ENCODE measurements at regions not wholly inside any gene's neighbourhood (a gene's known extent, or its start where the extent isn't known, plus 50 kb on each side); places are given as distances from the start of the nearest gene placed in this dataset.
A peak's percentile ranks its signal among the peaks of the same experiment; 100 is the strongest.

DNA sequence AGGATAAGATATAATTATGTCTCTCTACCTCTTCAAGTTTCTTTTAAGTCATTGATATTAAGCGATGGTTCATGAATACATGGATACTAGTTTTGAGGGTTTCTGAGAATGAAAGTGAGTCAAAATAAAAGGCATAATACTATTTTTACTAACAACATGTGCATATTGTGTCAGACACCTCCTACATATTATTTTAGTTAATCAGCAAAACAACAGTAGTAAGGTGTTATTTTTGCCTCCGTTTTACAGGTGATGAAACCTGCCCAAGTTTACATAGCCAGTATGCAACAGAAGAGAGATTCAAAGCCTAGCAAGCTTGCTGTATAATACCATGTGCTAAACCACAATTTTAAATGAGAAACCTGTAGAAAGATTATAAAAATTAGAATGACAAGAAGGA, 544.1 kb downstream of the EPHA5 start:
- H3K4me1 ChIP-seq (ENCODE audit: control insufficient read depth, insufficient read depth, low read length, unreplicated experiment) = no peaks in the 10 kb centered on the region
- no peak overlapping the region for H3K27ac ChIP-seq (ENCODE audit: low read depth, low read length)
- no peaks in the 10 kb centered on the region for H3K79me2 ChIP-seq (ENCODE audit: control insufficient read depth, insufficient read depth, low read length, unreplicated experiment)
- H2AFZ ChIP-seq (ENCODE audit: low read length, unreplicated experiment) = peak overlapping the region; percentile 15
- H3K36me3 ChIP-seq (ENCODE audit: insufficient read depth, low read length) = no peaks in the 10 kb centered on the region
- no peaks in the 10 kb centered on the region for H3K27me3 ChIP-seq (ENCODE audit: insufficient read depth, low read length)
- peak overlapping the region; percentile 19; the same call in 1 of the 2 replicates for H3K4me3 ChIP-seq (ENCODE audit: low read depth, low read length)

DNA sequence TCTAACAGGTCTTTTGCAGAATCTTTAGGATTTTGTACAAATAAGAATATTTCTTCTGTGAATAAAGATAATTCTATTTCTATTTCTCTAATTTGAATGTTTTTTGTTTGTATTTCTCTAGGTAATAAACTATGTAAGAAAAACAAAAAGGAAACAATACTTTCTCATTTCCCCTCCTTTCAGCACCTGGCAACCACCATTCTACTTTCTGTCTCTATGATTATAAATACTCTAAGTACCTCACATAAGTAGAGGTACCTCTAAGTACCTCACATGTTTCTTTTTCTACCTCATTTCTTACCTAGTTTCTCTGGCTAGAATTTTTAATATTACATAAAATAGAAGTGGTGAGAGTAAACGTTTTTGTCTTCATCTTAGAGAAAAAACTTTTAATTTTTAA, 550.0 kb downstream of the EPHA5 start:
- no peaks in the 10 kb centered on the region for H3K79me2 ChIP-seq (ENCODE audit: control insufficient read depth, insufficient read depth, low read length, unreplicated experiment)
- H3K36me3 ChIP-seq (ENCODE audit: insufficient read depth, low read length) = no peaks in the 10 kb centered on the region
- no peaks in the 10 kb centered on the region for H3K4me1 ChIP-seq (ENCODE audit: control insufficient read depth, insufficient read depth, low read length, unreplicated experiment)
- no peak overlapping the region for H2AFZ ChIP-seq (ENCODE audit: low read length, unreplicated experiment)
- no peaks in the 10 kb centered on the region for H3K27me3 ChIP-seq (ENCODE audit: insufficient read depth, low read length)
- no peak overlapping the region for H3K27ac ChIP-seq (ENCODE audit: low read depth, low read length)
- H3K4me3 ChIP-seq (ENCODE audit: low read depth, low read length) = no peak overlapping the region

DNA sequence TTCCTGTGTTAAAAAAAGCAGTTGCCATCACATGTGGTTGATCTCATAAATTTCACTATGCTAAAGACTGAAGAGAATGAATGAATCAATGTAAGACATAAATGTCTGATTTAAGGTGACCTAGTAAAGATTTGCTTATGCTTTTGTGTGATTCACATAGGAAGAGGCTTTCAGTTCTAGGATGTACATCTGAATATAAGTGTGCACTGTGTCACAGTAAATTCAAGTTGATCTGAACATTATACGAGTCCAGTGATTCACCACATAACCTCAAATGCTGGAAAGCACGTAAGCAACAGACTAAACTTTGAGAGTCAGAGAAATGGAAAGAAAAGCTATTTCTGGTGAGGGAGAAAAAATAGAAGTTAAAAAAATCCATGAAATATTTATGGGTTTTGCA, 567.9 kb downstream of the EPHA5 start:
- Histone ChIP-seq H3K27ac (ENCODE audit: low read depth, low read length) (no peak overlapping the region), H3K27me3 (ENCODE audit: insufficient read depth, low read length) (no peaks in the 10 kb centered on the region), H2AFZ (ENCODE audit: low read length, unreplicated experiment) (no peak overlapping the region), H3K4me1 (ENCODE audit: control insufficient read depth, insufficient read depth, low read length, unreplicated experiment) (no peaks in the 10 kb centered on the region), H3K4me3 (ENCODE audit: low read depth, low read length) (no peak overlapping the region), H3K36me3 (ENCODE audit: insufficient read depth, low read length) (no peaks in the 10 kb centered on the region), H3K79me2 (ENCODE audit: control insufficient read depth, insufficient read depth, low read length, unreplicated experiment) (no peaks in the 10 kb centered on the region)

DNA sequence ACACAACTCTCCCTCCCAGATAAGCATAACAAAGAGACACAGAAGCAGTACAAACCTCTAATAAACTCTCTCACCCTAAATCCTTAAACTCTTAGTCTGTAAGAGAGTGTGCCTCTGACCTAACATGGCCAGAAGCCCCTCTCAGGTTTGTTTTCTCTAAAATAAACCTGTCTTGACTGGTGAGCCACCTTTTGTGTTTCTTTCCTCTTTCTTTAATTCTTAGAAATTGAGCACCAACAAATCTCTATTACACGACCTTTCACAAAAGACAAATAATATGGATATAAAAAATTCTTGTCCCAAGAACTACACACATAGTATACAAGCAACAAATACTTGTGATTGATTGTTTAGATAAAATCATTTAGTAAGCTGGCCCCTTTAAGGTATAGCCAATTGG, 573.7 kb downstream of the EPHA5 start:
- Histone ChIP-seq H2AFZ (ENCODE audit: low read length, unreplicated experiment) (no peak overlapping the region), H3K27me3 (ENCODE audit: insufficient read depth, low read length) (peaks cover 5% of the 10 kb centered on the region; the same call in 1 of the 2 replicates), H3K79me2 (ENCODE audit: control insufficient read depth, insufficient read depth, low read length, unreplicated experiment) (no peaks in the 10 kb centered on the region), H3K4me3 (ENCODE audit: low read depth, low read length) (no peak overlapping the region), H3K36me3 (ENCODE audit: insufficient read depth, low read length) (no peaks in the 10 kb centered on the region), H3K4me1 (ENCODE audit: control insufficient read depth, insufficient read depth, low read length, unreplicated experiment) (no peaks in the 10 kb centered on the region), H3K27ac (ENCODE audit: low read depth, low read length) (no peak overlapping the region)

DNA sequence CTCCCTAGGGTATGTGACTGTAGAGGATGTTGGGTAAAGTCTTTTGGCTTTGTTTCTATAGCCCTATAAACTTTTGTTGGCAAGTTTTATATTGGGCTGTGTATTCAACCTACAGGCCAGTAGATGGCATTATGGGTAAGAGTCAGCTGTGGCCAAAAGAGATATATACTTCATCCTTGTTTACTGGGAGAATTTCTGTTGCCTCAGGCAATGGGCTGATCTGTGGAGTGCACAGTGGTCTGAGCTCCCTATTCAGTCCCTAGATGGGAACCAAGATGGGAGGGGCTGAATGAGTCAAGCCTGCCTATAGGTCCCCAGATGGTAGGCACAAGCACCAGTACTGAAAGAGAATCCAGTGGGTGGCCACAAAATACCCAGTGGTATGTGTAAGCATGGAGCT, 580.6 kb downstream of the EPHA5 start:
- Histone ChIP-seq H3K79me2 (ENCODE audit: control insufficient read depth, insufficient read depth, low read length, unreplicated experiment) (no peaks in the 10 kb centered on the region), H2AFZ (ENCODE audit: low read length, unreplicated experiment) (no peak overlapping the region), H3K4me1 (ENCODE audit: control insufficient read depth, insufficient read depth, low read length, unreplicated experiment) (no peaks in the 10 kb centered on the region), H3K27ac (ENCODE audit: low read depth, low read length) (no peak overlapping the region), H3K27me3 (ENCODE audit: insufficient read depth, low read length) (peaks cover 3% of the 10 kb centered on the region; the same call in 1 of the 2 replicates), H3K36me3 (ENCODE audit: insufficient read depth, low read length) (no peaks in the 10 kb centered on the region), H3K4me3 (ENCODE audit: low read depth, low read length) (no peak overlapping the region)

DNA sequence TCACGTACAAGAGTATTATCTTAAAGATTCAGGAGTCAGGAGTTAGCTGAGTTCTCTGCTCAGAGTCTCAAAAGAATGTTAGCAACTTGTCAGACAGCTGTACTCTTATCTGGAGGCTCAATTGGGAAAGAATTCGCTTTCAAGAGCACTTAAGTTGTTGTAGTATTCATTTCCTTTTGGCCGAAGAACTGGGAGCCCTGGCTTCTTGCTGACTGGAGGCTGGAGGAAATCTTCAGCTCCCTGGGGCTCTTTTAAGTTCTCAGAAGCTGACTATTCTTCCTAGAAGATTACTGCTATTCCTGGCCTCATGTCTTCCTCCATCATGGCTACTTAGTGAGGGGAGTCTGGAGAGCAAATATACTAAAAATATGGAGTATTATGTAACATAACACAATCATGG, 587.2 kb downstream of the EPHA5 start:
- no peak overlapping the region for H2AFZ ChIP-seq (ENCODE audit: low read length, unreplicated experiment)
- no peaks in the 10 kb centered on the region for H3K4me1 ChIP-seq (ENCODE audit: control insufficient read depth, insufficient read depth, low read length, unreplicated experiment)
- no peaks in the 10 kb centered on the region for H3K27me3 ChIP-seq (ENCODE audit: insufficient read depth, low read length)
- no peak overlapping the region for H3K27ac ChIP-seq (ENCODE audit: low read depth, low read length)
- H3K36me3 ChIP-seq (ENCODE audit: insufficient read depth, low read length) = no peaks in the 10 kb centered on the region
- no peak overlapping the region for H3K4me3 ChIP-seq (ENCODE audit: low read depth, low read length)
- H3K79me2 ChIP-seq (ENCODE audit: control insufficient read depth, insufficient read depth, low read length, unreplicated experiment) = no peaks in the 10 kb centered on the region

DNA sequence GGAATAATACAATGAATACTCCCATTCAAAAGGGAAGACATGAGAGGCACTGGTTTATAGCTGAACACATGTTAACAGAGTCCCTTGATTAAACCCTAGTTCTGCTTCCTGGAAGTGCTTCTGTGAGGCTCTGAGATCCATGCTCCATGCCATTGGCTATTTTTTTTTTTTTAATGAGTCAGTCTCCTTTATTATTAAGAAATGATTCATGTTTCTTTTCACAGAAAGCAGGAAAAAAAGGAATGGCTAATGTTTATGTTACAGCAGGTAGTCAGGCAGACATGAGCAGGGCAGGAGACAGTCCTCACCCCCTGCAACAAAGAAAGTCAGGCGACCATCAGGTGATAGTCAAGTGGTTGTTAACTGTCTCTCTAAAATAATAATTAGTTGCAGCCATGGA, 598.7 kb downstream of the EPHA5 start:
- no peak overlapping the region for H3K27ac ChIP-seq (ENCODE audit: low read depth, low read length)
- H3K79me2 ChIP-seq (ENCODE audit: control insufficient read depth, insufficient read depth, low read length, unreplicated experiment) = no peaks in the 10 kb centered on the region
- H3K4me1 ChIP-seq (ENCODE audit: control insufficient read depth, insufficient read depth, low read length, unreplicated experiment) = no peaks in the 10 kb centered on the region
- no peak overlapping the region for H3K4me3 ChIP-seq (ENCODE audit: low read depth, low read length)
- no peaks in the 10 kb centered on the region for H3K27me3 ChIP-seq (ENCODE audit: insufficient read depth, low read length)
- no peaks in the 10 kb centered on the region for H3K36me3 ChIP-seq (ENCODE audit: insufficient read depth, low read length)
- H2AFZ ChIP-seq (ENCODE audit: low read length, unreplicated experiment) = no peak overlapping the region

DNA sequence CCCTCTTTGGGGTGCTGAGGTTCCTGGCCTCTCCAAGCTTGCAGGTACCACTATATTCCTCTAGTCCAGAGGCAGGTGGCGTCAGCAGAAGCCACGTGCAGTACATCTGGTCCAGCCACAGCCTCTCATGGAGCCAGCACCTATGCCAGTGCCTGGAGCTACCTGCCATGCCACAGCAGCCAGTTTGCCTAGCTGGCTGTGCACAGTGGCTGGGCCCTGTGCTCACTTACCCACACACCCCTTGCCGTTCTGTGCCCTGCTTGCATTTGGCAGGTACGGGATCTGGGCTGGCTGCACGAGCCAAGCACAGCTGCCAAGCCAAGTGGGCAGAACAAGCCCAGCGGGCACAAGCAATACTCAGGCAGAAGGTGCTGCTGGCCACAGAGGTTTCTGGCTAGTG, 601.1 kb downstream of the EPHA5 start:
- Histone ChIP-seq H2AFZ (ENCODE audit: low read length, unreplicated experiment) (no peak overlapping the region), H3K36me3 (ENCODE audit: insufficient read depth, low read length) (no peaks in the 10 kb centered on the region), H3K27ac (ENCODE audit: low read depth, low read length) (no peak overlapping the region), H3K79me2 (ENCODE audit: control insufficient read depth, insufficient read depth, low read length, unreplicated experiment) (no peaks in the 10 kb centered on the region), H3K4me3 (ENCODE audit: low read depth, low read length) (no peak overlapping the region), H3K27me3 (ENCODE audit: insufficient read depth, low read length) (no peaks in the 10 kb centered on the region), H3K4me1 (ENCODE audit: control insufficient read depth, insufficient read depth, low read length, unreplicated experiment) (no peaks in the 10 kb centered on the region)

DNA sequence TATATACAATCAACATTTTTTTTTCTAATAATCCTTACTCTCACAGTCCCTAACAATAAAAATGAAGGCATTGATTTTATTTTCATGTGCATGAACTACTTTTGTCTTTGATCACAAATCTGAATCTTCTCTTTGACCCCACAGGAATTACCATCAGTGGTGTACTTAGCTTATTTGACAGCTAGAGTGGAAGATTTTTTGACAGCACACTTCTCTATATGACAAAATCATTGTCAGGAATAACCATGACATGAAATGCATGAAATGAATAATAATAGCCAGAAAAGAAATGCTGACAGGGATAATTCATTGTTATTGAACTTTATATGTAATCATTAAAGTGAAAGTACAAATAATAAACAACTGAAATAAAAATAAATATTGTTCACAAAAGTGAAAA, 604.2 kb downstream of the EPHA5 start:
- H3K79me2 ChIP-seq (ENCODE audit: control insufficient read depth, insufficient read depth, low read length, unreplicated experiment) = no peaks in the 10 kb centered on the region
- no peak overlapping the region for H3K4me3 ChIP-seq (ENCODE audit: low read depth, low read length)
- no peak overlapping the region for H3K27ac ChIP-seq (ENCODE audit: low read depth, low read length)
- H3K27me3 ChIP-seq (ENCODE audit: insufficient read depth, low read length) = no peaks in the 10 kb centered on the region
- no peak overlapping the region for H2AFZ ChIP-seq (ENCODE audit: low read length, unreplicated experiment)
- H3K4me1 ChIP-seq (ENCODE audit: control insufficient read depth, insufficient read depth, low read length, unreplicated experiment) = no peaks in the 10 kb centered on the region
- H3K36me3 ChIP-seq (ENCODE audit: insufficient read depth, low read length) = no peaks in the 10 kb centered on the region

DNA sequence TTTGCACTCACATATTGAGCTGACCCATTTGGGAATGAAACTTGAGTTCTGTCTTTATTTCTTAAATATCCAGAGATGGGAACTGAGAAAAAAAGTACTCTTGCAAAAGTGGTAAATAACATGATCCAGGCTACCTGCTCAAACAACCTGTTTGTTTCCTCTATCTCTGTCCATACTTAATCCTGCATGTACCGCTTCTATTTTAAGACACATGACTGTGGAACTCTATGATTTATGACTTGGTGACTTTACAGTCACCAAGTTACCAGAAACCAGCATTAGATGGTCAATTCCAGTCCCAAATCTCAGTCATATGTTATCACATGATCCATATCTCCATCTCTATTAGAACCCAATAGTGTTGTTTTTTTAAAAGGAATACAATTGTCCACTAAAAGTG, 606.7 kb downstream of the EPHA5 start:
- Histone ChIP-seq H3K4me3 (ENCODE audit: low read depth, low read length) (no peak overlapping the region), H3K27me3 (ENCODE audit: insufficient read depth, low read length) (peaks cover 9% of the 10 kb centered on the region; the same call in 1 of the 2 replicates), H3K36me3 (ENCODE audit: insufficient read depth, low read length) (no peaks in the 10 kb centered on the region), H3K27ac (ENCODE audit: low read depth, low read length) (no peak overlapping the region), H3K4me1 (ENCODE audit: control insufficient read depth, insufficient read depth, low read length, unreplicated experiment) (no peaks in the 10 kb centered on the region), H2AFZ (ENCODE audit: low read length, unreplicated experiment) (no peak overlapping the region), H3K79me2 (ENCODE audit: control insufficient read depth, insufficient read depth, low read length, unreplicated experiment) (no peaks in the 10 kb centered on the region)

DNA sequence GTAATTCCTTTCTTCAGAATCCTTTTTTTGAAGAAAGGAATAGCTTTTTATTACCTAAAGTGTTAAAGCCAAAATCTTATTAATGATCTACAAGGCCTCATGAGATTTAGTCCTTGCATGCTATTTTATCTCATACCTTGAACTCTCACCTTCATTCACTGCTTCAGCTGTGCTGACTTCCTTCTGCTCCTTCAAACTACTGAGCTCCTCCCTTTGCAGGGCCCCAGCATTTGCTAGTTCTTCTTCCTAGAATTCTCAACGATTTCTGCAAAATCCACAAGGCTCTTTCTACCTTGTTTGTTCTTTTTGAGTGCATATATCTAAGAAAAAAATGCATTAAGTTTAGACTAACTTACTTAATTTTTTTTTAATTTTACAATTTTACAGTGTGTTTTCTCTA, 619.5 kb downstream of the EPHA5 start:
- Histone ChIP-seq H3K36me3 (ENCODE audit: insufficient read depth, low read length) (no peaks in the 10 kb centered on the region), H3K27me3 (ENCODE audit: insufficient read depth, low read length) (peaks cover 5% of the 10 kb centered on the region; the same call in 1 of the 2 replicates), H3K79me2 (ENCODE audit: control insufficient read depth, insufficient read depth, low read length, unreplicated experiment) (no peaks in the 10 kb centered on the region), H2AFZ (ENCODE audit: low read length, unreplicated experiment) (no peak overlapping the region), H3K4me3 (ENCODE audit: low read depth, low read length) (no peak overlapping the region), H3K4me1 (ENCODE audit: control insufficient read depth, insufficient read depth, low read length, unreplicated experiment) (no peaks in the 10 kb centered on the region), H3K27ac (ENCODE audit: low read depth, low read length) (no peak overlapping the region)
